Activated CD4-positive, alpha-beta T cell treated with anti-CD3 and anti-CD28 coated beads, Interleukin-2, Interleukin-4, amounts not matched to agents 100 ng/mL and 50 ng/mL, durations not matched to agents 16 hours and 8 hours (primary cell): ENCODE measurements at regions not wholly inside any gene's neighbourhood (a gene's known extent, or its start where the extent isn't known, plus 50 kb on each side); places are given as distances from the start of the nearest gene placed in this dataset.
A peak's percentile ranks its signal among the peaks of the same experiment; 100 is the strongest.

ENCODE experiments used
- DNase-seq: peaks from one replicate; pipeline ENCODE4 v3.0.0-alpha.2; 2020; ENCODE audit warnings: low spot score

DNA sequence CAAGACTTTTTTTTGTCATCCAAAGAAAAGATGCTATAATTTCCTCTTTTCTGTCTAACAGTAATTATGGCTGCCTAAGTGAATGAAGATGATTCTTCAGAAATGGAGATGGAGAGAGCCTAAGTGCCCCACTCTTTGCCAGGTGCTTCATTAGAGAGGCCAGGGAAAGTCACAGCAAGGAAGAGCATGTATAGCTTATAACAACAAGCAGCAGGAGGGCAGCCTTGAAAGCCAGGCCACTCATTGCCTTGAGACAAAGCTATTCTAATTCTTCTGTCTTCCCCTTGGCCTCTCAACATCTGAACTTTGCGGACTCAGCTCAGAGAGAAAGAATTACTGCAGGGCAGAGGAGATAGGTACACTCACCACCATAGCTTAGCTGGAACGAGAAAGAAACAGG lies 112.0 kb upstream of the ZNF366 start:
- DNase-seq = no peak

GRCh38 chr5:72618708-72619107 lies 111.5 kb upstream of the ZNF366 start:
- no peak for DNase-seq

GRCh38 chr5:72615061-72615460 lies 107.9 kb upstream of the ZNF366 start:
- DNase-seq = no peak

- DNase-seq = no peak
Observed at GRCh38 chr5:72613515-72613914, 106.3 kb upstream of the ZNF366 start.

DNA sequence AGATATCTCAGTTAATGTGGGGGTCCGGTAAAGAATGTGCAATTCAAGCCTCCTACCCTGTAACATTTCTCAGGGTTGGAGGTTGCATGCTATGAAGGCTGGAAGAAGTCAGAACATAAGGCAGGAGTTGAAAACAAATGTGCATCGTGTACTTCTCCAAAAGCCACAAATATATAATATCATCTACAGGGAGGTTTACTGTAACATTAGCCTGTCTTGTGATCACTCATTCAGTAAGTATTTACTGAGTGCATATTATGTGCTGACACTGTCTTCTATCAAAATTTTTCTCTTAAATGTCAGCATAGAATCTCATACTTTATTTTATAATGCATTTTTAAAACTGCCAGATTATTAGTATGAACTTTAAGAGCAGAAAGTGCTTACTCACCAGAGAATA lies 105.6 kb upstream of the ZNF366 start:
- DNase-seq = no peak

- peak; percentile 45 for DNase-seq
Observed at GRCh38 chr5:72611118-72611730, 104.0 kb upstream of the ZNF366 start.

DNA sequence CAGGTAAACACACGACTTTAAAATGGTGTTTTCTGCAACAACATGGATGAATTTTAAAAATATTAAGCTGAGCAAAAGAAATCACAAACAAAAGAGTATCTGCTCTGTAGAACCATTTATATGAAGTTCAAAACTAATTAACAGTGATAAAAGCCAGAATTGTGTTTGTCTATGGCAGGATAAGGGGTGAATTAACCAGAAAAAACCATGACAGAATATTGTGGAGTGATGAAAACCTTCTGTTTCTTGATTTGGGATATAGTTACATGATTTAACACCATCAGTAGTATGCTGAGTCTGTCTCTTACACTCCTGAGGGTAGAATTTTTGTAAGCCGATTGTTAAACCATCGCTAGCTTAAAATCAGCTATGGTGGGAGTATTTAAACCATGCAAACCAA lies 101.7 kb upstream of the ZNF366 start:
- DNase-seq = no peak

DNA sequence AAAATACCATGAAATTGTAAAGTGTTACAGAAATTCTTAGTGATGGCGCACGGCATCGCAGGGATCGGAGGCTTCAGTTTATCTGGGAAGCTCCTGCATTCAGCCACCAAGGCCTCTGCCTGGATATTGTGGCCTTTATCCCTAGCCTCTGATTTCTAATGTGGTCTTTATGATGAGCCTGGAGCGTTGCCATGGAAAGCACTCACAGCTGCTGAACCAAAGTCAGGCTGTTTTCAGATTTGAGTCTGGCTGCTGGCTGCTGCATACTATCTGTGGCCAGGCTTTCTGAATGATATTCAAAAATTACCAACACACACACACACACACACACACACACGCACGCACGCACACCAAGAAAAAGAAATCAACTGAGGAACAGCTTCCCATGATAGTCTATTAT lies 101.1 kb upstream of the ZNF366 start:
- no peak for DNase-seq

DNA sequence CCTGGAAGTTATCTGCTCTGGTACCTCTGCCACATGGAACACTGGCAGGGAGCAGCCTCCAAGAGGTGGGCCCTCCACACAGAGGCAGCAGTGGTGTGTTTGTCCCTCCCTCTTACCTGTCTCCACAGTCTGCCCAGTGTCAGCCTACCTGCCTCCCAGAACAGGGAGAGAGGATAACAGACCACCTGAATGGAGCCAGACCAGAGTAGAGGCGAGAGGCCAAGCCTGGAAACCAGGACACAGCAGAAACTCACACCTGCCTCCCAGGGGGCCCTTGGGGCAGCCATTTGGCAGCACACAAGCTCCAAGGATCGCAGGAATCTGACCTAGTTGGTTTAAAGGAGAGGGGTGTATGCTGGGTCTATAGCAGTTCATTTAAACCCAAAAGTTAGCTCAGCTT lies 100.2 kb upstream of the ZNF366 start:
- DNase-seq = no peak

- no peak for DNase-seq
Observed at GRCh38 chr5:72606525-72606924, 99.3 kb upstream of the ZNF366 start.

DNA sequence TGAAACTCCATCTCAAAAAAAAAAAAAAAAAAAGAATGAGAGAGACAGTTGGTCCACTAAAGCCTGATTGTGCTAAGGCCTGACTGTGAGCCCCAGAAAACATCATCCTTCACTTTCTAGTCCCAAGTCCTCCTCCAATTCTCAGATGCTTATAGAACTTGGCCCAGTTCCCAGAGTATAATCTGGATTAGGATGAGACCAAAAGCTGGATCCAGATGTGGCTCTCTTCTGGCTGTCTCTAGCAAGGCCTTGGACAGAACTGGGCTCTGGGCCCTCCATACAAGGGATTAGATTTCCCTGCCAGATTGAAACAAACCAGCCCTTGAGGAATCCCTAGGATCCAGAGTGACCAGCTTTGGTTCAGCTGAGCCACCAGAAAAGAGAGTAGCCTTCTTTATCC lies 98.4 kb upstream of the ZNF366 start:
- no peak for DNase-seq

GRCh38 chr5:72604798-72605154 lies 97.6 kb upstream of the ZNF366 start:
- no peak for DNase-seq

- DNase-seq = no peak
Observed at GRCh38 chr5:72604111-72604797, 97.0 kb upstream of the ZNF366 start.

GRCh38 chr5:72602696-72603685 lies 95.8 kb upstream of the ZNF366 start:
- DNase-seq = no peak

GRCh38 chr5:72601861-72602260 lies 94.7 kb upstream of the ZNF366 start:
- no peak for DNase-seq

DNA sequence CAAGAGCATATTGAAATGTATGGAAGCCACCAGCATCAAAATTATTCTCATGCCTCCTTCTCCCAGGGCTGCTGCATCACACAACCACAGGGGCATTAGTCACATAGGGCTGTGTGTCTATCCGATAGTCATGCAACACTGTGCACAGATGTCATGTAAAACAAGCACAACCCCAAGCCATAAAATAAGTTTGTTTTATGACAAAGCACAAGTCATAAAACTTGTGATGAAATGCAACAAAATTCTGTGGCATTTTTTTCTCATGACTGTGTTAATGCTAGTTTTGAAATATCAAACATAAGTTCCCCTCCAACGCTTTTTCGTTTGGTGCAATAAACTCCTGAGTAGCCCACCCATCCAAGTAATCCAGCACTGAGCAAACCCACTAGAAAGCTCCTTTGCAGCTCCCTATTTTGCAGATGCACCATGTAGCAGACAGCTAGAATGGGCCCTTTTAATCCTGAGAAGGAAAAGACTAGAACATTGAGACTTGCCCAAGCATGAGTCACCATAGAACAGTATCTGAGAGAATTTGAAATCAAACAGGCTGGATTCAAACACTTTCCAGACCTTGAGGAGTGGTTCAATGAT lies 93.3 kb upstream of the ZNF366 start:
- DNase-seq = no peak

DNA sequence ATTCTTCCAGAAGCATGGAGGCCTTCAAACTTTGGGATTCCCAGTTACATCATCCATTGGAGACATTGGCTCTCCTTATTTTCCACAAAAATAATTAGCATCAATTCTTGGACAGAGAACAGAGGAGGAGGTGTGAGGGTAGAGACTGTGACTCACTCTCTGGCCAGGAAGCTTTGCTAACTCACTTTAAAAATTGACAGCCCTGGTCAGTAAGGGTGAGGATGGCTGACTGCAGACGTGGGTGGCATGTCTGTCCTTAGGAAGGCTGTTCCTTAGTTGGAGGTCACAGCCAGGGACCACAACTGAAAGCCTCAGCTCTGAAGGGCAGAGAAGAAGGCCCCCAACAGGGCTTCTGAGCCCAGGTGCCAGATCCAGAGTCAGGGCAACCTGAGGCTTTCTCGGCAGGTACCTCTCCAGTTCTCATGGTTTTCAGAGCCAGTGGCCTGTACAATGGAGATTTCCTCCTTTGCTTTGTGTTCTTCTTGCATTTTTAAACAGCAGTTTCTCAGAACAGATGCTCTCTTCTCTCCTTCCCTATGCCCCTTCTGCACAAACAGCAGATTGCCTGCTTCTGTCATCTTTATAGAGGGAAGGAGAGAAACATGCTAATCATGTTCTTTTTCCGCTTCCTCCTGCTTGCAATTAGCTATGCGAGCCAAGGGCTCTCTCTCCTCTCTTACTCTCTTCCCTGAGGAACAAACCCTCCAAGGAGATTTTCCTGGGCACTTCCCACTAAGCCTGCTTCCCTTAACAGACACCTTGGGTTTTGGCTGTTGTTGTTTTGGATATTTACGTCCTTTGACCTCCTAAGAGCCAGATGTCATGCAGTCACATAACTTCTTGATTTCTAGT lies 92.5 kb upstream of the ZNF366 start:
- DNase-seq = no peak

- DNase-seq = no peak
Observed at GRCh38 chr5:72599065-72599433, 91.8 kb upstream of the ZNF366 start.

DNA sequence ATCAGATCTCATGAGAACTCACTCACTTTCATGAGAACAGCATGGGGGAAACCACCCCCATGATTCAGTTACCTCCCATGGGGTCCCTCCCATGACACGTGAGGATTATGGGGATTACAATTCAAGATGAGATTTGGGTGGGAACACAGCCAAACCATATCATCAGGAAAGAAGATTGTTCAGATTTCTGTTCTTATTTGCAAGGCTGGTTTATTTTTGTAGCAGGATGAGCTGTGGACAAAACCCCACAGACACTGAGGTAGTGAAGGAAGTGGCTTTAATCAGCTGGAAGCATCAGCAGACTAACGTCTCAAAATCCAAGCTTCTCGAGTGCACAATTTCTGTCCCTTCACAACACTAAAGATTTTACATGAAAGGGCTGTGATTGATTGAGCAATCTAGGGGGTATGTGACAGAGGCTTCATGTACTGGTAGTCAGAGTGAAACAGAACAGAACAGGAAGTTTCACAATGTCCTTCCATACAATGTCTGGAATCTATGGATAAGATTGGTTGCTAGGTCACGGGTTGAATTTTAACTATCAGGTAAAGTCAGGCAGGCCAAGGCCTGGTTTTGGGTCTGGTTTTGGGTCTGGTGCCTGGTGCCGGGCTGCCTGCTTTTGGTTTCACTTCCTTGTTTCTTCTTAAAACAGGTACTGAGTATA lies 91.3 kb upstream of the ZNF366 start:
- DNase-seq = no peak

DNA sequence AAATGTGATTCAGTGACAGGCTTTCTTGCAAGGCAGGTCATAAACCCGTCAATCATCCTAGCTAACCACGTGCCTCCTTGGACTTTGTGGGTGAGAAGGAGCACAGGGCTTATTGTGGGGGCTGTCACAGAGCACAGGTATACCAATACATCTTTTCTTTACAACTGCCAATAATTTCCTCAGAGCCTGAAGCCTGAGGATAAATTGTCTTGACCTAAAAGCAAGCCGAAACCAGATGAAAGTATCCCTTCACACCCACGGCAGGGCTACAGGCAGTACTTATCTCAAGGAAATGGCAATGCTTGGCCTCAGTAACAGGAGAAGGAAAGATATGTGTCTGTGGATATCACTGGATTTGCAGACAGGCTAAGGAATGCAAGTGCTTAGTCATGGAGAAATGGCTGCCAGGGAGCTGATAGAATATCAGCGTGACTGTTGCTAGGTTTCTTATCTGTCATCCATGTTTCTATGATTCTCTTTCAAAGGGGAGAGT lies 90.3 kb upstream of the ZNF366 start:
- no peak for DNase-seq

DNA sequence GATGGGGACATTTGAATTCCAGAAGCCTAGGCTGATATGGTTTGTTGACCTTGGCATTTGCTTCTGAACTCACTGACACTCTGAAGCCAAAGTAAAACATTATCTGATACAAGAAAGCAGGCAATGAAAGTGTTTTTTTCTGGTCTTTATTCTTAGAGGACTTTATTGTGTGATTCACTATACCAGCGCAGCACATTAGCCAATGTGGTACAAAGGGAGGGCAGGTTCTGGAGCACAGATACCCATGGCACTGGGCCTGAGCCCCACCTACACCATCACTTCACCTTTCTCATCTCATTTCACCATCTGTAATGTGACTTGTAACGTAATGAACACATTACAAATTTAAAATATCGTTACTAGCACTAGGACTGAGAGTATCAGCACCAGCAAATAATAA lies 89.7 kb upstream of the ZNF366 start:
- DNase-seq = no peak
